ENCODE measurements at regions not wholly inside any gene's neighbourhood (a gene's known extent, or its start where the extent isn't known, plus 50 kb on each side); places are given as distances from the start of the nearest gene placed in this dataset.

DNA sequence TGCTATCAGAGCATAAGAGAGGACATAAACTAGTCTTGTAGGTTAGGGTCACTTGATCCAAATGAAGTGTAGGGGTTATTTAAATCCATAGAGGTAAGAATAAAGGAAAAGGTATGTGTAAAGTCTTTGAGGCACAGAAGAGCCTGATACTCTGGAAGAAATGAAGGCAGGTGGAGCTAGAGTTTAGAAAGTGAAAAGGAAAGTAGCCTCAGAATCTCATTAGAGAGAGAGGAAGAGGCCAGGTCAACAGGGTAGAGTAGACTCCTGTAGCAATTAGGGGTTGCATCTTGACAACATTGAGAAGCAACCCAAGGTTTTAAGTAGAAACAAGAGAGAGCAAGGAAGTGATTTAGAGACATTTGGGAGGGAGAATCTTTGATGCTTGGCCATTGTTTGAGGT, 235.2 kb upstream of the SOX9 start:
- no peaks in the 10 kb centered on the region for H3K36me3 ChIP-seq (ENCODE audit: insufficient read depth)
- H2AFZ ChIP-seq = 0 out of 2 replicates have a peak overlapping the region, but pooled peaks have one; percentile 8
- H4K20me1 ChIP-seq (replicated peaks; ENCODE audit: insufficient read depth) = no peaks in the 10 kb centered on the region
- H3K9me2 ChIP-seq (ENCODE audit: insufficient read depth) = peaks cover 10% of the 10 kb centered on the region
- no peak overlapping the region for H3K27ac ChIP-seq (ENCODE audit: low read depth)
- H3F3A ChIP-seq (replicated peaks; ENCODE audit: low read depth) = no peaks in the 10 kb centered on the region
- H3K27me3 Mint-ChIP-seq (ENCODE audit: insufficient read depth, low read depth, poor library complexity) = peaks cover 1% of the 10 kb centered on the region
- no peaks in the 10 kb centered on the region for H3K79me2 ChIP-seq (replicated peaks; ENCODE audit: insufficient read depth)
- H3K36me3 Mint-ChIP-seq (ENCODE audit: low read depth) = no peaks in the 10 kb centered on the region
- TF ChIP-seq EZH2phosphoT487 (IDR thresholded peaks at IDR 0.05; ENCODE audit: unreplicated experiment) (no peak), EZH2 (IDR thresholded peaks at IDR 0.05; ENCODE audit: low read depth, unreplicated experiment) (no peak), ZNF331 (CRISPR knock-in tag; IDR thresholded peaks at IDR 0.05; ENCODE audit: low read depth) (no peak), POLR2AphosphoS5 (IDR thresholded peaks at IDR 0.05; ENCODE audit: low read depth) (no peak), JUNB (IDR thresholded peaks at IDR 0.05; ENCODE audit: unreplicated experiment) (no peak), NANOG (IDR thresholded peaks at IDR 0.05; ENCODE audit: borderline replicate concordance) (no peak), ZNF114 (CRISPR knock-in tag; IDR thresholded peaks at IDR 0.05) (no peak), CREB1 (CRISPR knock-in tag; IDR thresholded peaks at IDR 0.05; ENCODE audit: low read depth) (no peak)
- TF ChIP-seq, protein P1, sequence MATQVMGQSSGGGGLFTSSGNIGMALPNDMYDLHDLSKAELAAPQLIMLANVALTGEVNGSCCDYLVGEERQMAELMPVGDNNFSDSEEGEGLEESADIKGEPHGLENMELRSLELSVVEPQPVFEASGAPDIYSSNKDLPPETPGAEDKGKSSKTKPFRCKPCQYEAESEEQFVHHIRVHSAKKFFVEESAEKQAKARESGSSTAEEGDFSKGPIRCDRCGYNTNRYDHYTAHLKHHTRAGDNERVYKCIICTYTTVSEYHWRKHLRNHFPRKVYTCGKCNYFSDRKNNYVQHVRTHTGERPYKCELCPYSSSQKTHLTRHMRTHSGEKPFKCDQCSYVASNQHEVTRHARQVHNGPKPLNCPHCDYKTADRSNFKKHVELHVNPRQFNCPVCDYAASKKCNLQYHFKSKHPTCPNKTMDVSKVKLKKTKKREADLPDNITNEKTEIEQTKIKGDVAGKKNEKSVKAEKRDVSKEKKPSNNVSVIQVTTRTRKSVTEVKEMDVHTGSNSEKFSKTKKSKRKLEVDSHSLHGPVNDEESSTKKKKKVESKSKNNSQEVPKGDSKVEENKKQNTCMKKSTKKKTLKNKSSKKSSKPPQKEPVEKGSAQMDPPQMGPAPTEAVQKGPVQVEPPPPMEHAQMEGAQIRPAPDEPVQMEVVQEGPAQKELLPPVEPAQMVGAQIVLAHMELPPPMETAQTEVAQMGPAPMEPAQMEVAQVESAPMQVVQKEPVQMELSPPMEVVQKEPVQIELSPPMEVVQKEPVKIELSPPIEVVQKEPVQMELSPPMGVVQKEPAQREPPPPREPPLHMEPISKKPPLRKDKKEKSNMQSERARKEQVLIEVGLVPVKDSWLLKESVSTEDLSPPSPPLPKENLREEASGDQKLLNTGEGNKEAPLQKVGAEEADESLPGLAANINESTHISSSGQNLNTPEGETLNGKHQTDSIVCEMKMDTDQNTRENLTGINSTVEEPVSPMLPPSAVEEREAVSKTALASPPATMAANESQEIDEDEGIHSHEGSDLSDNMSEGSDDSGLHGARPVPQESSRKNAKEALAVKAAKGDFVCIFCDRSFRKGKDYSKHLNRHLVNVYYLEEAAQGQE (IDR thresholded peaks at IDR 0.05; ENCODE audit: unreplicated experiment) = no peak
- TF ChIP-seq, protein P2, sequence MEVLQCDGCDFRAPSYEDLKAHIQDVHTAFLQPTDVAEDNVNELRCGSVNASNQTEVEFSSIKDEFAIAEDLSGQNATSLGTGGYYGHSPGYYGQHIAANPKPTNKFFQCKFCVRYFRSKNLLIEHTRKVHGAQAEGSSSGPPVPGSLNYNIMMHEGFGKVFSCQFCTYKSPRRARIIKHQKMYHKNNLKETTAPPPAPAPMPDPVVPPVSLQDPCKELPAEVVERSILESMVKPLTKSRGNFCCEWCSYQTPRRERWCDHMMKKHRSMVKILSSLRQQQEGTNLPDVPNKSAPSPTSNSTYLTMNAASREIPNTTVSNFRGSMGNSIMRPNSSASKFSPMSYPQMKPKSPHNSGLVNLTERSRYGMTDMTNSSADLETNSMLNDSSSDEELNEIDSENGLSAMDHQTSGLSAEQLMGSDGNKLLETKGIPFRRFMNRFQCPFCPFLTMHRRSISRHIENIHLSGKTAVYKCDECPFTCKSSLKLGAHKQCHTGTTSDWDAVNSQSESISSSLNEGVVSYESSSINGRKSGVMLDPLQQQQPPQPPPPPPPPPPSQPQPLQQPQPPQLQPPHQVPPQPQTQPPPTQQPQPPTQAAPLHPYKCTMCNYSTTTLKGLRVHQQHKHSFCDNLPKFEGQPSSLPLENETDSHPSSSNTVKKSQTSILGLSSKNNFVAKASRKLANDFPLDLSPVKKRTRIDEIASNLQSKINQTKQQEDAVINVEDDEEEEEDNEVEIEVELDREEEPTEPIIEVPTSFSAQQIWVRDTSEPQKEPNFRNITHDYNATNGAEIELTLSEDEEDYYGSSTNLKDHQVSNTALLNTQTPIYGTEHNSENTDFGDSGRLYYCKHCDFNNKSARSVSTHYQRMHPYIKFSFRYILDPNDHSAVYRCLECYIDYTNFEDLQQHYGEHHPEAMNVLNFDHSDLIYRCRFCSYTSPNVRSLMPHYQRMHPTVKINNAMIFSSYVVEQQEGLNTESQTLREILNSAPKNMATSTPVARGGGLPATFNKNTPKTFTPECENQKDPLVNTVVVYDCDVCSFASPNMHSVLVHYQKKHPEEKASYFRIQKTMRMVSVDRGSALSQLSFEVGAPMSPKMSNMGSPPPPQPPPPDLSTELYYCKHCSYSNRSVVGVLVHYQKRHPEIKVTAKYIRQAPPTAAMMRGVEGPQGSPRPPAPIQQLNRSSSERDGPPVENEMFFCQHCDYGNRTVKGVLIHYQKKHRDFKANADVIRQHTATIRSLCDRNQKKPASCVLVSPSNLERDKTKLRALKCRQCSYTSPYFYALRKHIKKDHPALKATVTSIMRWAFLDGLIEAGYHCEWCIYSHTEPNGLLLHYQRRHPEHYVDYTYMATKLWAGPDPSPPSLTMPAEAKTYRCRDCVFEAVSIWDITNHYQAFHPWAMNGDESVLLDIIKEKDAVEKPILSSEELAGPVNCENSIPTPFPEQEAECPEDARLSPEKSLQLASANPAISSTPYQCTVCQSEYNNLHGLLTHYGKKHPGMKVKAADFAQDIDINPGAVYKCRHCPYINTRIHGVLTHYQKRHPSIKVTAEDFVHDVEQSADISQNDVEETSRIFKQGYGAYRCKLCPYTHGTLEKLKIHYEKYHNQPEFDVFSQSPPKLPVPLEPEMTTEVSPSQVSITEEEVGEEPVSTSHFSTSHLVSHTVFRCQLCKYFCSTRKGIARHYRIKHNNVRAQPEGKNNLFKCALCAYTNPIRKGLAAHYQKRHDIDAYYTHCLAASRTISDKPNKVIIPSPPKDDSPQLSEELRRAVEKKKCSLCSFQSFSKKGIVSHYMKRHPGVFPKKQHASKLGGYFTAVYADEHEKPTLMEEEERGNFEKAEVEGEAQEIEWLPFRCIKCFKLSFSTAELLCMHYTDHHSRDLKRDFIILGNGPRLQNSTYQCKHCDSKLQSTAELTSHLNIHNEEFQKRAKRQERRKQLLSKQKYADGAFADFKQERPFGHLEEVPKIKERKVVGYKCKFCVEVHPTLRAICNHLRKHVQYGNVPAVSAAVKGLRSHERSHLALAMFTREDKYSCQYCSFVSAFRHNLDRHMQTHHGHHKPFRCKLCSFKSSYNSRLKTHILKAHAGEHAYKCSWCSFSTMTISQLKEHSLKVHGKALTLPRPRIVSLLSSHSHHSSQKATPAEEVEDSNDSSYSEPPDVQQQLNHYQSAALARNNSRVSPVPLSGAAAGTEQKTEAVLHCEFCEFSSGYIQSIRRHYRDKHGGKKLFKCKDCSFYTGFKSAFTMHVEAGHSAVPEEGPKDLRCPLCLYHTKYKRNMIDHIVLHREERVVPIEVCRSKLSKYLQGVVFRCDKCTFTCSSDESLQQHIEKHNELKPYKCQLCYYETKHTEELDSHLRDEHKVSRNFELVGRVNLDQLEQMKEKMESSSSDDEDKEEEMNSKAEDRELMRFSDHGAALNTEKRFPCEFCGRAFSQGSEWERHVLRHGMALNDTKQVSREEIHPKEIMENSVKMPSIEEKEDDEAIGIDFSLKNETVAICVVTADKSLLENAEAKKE (CRISPR knock-in tag; IDR thresholded peaks at IDR 0.05) = no peak
- TF ChIP-seq, protein P3, sequence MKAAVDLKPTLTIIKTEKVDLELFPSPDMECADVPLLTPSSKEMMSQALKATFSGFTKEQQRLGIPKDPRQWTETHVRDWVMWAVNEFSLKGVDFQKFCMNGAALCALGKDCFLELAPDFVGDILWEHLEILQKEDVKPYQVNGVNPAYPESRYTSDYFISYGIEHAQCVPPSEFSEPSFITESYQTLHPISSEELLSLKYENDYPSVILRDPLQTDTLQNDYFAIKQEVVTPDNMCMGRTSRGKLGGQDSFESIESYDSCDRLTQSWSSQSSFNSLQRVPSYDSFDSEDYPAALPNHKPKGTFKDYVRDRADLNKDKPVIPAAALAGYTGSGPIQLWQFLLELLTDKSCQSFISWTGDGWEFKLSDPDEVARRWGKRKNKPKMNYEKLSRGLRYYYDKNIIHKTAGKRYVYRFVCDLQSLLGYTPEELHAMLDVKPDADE (IDR thresholded peaks at IDR 0.05) = no peak
- no peak overlapping the region for H3K4me2 ChIP-seq
- no peaks in the 10 kb centered on the region for H3K27me3 ChIP-seq (ENCODE audit: insufficient read depth)
- H3K4me3 Mint-ChIP-seq = no peak overlapping the region
- ATAC-seq (no peak), DNase-seq (ENCODE audit: low spot score) (no peak)
- H3K4me3 ChIP-seq = no peak overlapping the region
- H3K4me1 ChIP-seq (ENCODE audit: insufficient read depth) = no peaks in the 10 kb centered on the region
- H3K9me3 Mint-ChIP-seq = no peaks in the 10 kb centered on the region
- no peaks in the 10 kb centered on the region for H3K4me1 Mint-ChIP-seq
- H3K27ac Mint-ChIP-seq = no peak overlapping the region

Data from GM23338 (cell line).